Upper lobe of left lung (tissue), 6 donors: ENCODE measurements at regions not wholly inside any gene's neighbourhood (a gene's known extent, or its start where the extent isn't known, plus 50 kb on each side); places are given as distances from the start of the nearest gene placed in this dataset.

Experiments
- ATAC-seq, 2 donors: fragments of 200-7000 bp; cut with Tn5 transposase; one replicate each; pipeline ENCODE4 v1.9.1; 2022; ENCODE audit warnings: mild to moderate bottlenecking in 2 of 2, moderate library complexity in 2 of 2; ENCODE audit not compliant: low FRiP score in 2 of 2
- DNase-seq, 2 donors: peaks; one replicate each; pipeline ENCODE4 v3.0.0-alpha.2; 2019 to 2020
- H3K27ac ChIP-seq, 4 donors: fragments of 200-600 bp; sonication (generic); one replicate each; pipeline ENCODE4 v1.5.1; 2016 to 2019
- H3K27me3 ChIP-seq, 4 donors: fragments of 200-600 bp; sonication (generic); one replicate each; pipeline ENCODE4 v1.5.1; 2017 to 2019
- H3K36me3 ChIP-seq, 4 donors: fragments of 200-600 bp; sonication (generic); one replicate each; pipeline ENCODE4 v1.5.1; 2016 to 2019
- H3K4me1 ChIP-seq, 4 donors: fragments of 200-600 bp; sonication (generic); one replicate each; pipeline ENCODE4 v1.5.1; 2018 to 2019
- H3K4me3 ChIP-seq, 4 donors: fragments of 200-600 bp; sonication (generic); one replicate each; pipeline ENCODE4 v1.5.1; 2017 to 2019; ENCODE audit warnings: mild to moderate bottlenecking in 2 of 4, moderate library complexity in 1 of 4
- H3K9me3 ChIP-seq, 4 donors: fragments of 200-600 bp; sonication (generic); one replicate each; pipeline ENCODE4 v1.5.1; 2018 to 2019
- EP300 ChIP-seq, 4 donors: sonication (generic); formaldehyde crosslinking; IDR thresholded peaks; one replicate each; pipeline ENCODE4 v1.5.1; 2017; ENCODE audit warnings: antibody characterized with exemption in 4 of 4, control low read depth in 2 of 4
- POLR2A ChIP-seq, 4 donors: fragments of 450-650 bp; IDR thresholded peaks; one replicate each; pipeline ENCODE4 v1.5.1; 2016 to 2017; ENCODE audit warnings: antibody characterized with exemption in 4 of 4, mild to moderate bottlenecking in 2 of 4
- POLR2AphosphoS5 ChIP-seq, 2 donors: sonication (generic); formaldehyde crosslinking; IDR thresholded peaks; one replicate each; pipeline ENCODE4 v1.5.1; 2017; ENCODE audit warnings: antibody characterized with exemption in 2 of 2
- WGBS, 2 donors: methylation state at CpG; one replicate each; pipeline ENCODE4 v1.1.5; 2017 to 2018; 5-methylcytosine and 5-hydroxymethylcytosine counted together
- TF ChIP-seq, protein P1 (sequence below), 6 experiments: fragments of 450-650 bp in 4 of 6; fragments of 200-600 bp in 2 of 6; sonication (generic) in 2 of 6; IDR thresholded peaks; one replicate each; pipeline ENCODE4 v1.5.1; 2016 to 2019; ENCODE audit warnings: antibody characterized with exemption in 6 of 6
- donor health status: DM: no; HTN: no; CAD: no; lungs with moderate emphysema.
- donor health status: DM: no; HTN: yes; CAD: no; lungs with severe emphysema.

GRCh38 chr12:92340441-92341064, 194.9 kb upstream of the BTG1 start:
- ATAC-seq: no peak
- Histone ChIP-seq H3K4me1 (peaks cover 0 to 12% (median 3%) of the 10 kb centered on the region in 4 donors), H3K36me3 (no peaks in the 10 kb centered on the region), H3K9me3 (no peaks in the 10 kb centered on the region), H3K27ac (no peak overlapping the region), H3K4me3 (no peak overlapping the region), H3K27me3 (no peaks in the 10 kb centered on the region)
- DNase-seq: no peak
- TF ChIP-seq, protein P1, sequence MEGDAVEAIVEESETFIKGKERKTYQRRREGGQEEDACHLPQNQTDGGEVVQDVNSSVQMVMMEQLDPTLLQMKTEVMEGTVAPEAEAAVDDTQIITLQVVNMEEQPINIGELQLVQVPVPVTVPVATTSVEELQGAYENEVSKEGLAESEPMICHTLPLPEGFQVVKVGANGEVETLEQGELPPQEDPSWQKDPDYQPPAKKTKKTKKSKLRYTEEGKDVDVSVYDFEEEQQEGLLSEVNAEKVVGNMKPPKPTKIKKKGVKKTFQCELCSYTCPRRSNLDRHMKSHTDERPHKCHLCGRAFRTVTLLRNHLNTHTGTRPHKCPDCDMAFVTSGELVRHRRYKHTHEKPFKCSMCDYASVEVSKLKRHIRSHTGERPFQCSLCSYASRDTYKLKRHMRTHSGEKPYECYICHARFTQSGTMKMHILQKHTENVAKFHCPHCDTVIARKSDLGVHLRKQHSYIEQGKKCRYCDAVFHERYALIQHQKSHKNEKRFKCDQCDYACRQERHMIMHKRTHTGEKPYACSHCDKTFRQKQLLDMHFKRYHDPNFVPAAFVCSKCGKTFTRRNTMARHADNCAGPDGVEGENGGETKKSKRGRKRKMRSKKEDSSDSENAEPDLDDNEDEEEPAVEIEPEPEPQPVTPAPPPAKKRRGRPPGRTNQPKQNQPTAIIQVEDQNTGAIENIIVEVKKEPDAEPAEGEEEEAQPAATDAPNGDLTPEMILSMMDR (IDR thresholded peaks at IDR 0.05): no peak
- TF ChIP-seq POLR2A (IDR thresholded peaks at IDR 0.05) (no peak), POLR2AphosphoS5 (IDR thresholded peaks at IDR 0.05) (no peak), EP300 (IDR thresholded peaks at IDR 0.05) (no peak)
- 73 to 77% methylated on average over 6 of the region's 6 CpGs for WGBS, 2 donors

DNA sequence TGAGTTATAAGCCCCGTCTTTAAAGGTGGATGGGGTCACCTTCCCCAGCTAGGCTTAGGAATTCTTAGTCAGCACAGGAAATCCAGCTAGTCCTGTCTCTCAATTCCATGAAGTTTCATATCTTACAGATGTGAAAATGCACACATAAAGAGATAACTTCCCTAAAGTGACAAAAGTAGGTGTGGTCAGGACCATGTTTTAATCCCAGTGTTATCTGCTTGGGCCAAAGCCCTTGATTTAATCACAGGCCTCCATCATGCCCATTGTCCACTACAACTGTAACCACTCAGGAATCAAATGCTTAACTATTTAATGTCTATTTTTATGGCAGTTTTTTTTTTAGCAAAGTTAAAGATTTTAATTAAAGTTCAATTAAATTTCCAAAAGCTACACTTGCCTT, 194.4 kb upstream of the BTG1 start:
- DNase-seq (no peak), ATAC-seq (no peak)
- H3K27ac ChIP-seq: no peak overlapping the region
- H3K36me3 ChIP-seq: no peaks in the 10 kb centered on the region
- H3K9me3 ChIP-seq: no peaks in the 10 kb centered on the region
- TF ChIP-seq POLR2A (IDR thresholded peaks at IDR 0.05): no peak
- TF ChIP-seq, protein P1 (IDR thresholded peaks at IDR 0.05): no peak
- TF ChIP-seq POLR2AphosphoS5 (IDR thresholded peaks at IDR 0.05): no peak
- TF ChIP-seq EP300 (IDR thresholded peaks at IDR 0.05): no peak
- no peak overlapping the region for H3K4me3 ChIP-seq
- 90 to 94% methylated on average over 1 of the region's 1 CpG for WGBS, 2 donors
- H3K4me1 ChIP-seq: peaks cover 0 to 12% (median 3%) of the 10 kb centered on the region in 4 donors
- H3K27me3 ChIP-seq: no peaks in the 10 kb centered on the region

- no peak for TF ChIP-seq POLR2AphosphoS5 (IDR thresholded peaks at IDR 0.05)
- Histone ChIP-seq H3K27ac (no peak overlapping the region), H3K4me3 (no peak overlapping the region), H3K4me1 (peaks cover 0 to 12% (median 3%) of the 10 kb centered on the region in 4 donors), H3K9me3 (no peaks in the 10 kb centered on the region), H3K36me3 (no peaks in the 10 kb centered on the region), H3K27me3 (no peaks in the 10 kb centered on the region)
- DNase-seq (peak in 1 of 2 donors; percentile 3), ATAC-seq (no peak)
- WGBS, 2 donors: 96 to 97% methylated on average over 13 of the region's 13 CpGs
Measured at GRCh38 chr12:92339198-92339821, 193.7 kb upstream of the BTG1 start.

DNA sequence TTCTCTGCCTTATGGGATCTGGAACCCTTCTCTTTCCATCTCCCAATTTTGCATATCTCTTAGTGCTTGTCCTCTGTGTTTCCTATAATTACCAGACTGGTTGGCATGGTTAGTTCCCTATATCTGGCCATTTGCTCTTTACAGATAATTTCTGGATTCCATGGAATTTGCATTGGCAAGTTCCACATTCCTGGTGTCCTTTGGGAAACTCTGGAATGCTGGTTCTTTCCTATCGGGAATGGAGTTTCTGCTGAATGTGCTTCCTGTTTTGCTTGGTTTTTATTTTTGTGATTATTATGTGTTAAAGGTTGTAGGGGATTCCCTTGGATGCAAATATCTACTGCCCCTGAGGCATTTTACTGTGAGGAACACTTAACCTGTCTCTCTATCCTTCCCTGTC, 193.0 kb upstream of the BTG1 start:
- 72 to 73% methylated on average over 1 of the region's 1 CpG for WGBS, 2 donors
- no peak overlapping the region for H3K27ac ChIP-seq
- DNase-seq (no peak), ATAC-seq (no peak)
- no peaks in the 10 kb centered on the region for H3K36me3 ChIP-seq
- TF ChIP-seq EP300 (IDR thresholded peaks at IDR 0.05): no peak
- no peak overlapping the region for H3K4me3 ChIP-seq
- no peaks in the 10 kb centered on the region for H3K27me3 ChIP-seq
- H3K9me3 ChIP-seq: no peaks in the 10 kb centered on the region
- peaks cover 0 to 12% (median 3%) of the 10 kb centered on the region in 4 donors for H3K4me1 ChIP-seq

GRCh38 chr12:92338102-92338501, 192.5 kb upstream of the BTG1 start:
- WGBS, 2 donors: 91 to 94% methylated on average over 2 of the region's 2 CpGs
- TF ChIP-seq EP300 (IDR thresholded peaks at IDR 0.05) (no peak), POLR2A (IDR thresholded peaks at IDR 0.05) (no peak), POLR2AphosphoS5 (IDR thresholded peaks at IDR 0.05) (no peak)
- TF ChIP-seq, protein P1 (IDR thresholded peaks at IDR 0.05): no peak
- DNase-seq (no peak), ATAC-seq (no peak)
- Histone ChIP-seq H3K4me3 (no peak overlapping the region), H3K9me3 (no peaks in the 10 kb centered on the region), H3K27me3 (no peaks in the 10 kb centered on the region), H3K27ac (no peak overlapping the region), H3K4me1 (peaks cover 0 to 12% (median 3%) of the 10 kb centered on the region in 4 donors), H3K36me3 (no peaks in the 10 kb centered on the region)

DNA sequence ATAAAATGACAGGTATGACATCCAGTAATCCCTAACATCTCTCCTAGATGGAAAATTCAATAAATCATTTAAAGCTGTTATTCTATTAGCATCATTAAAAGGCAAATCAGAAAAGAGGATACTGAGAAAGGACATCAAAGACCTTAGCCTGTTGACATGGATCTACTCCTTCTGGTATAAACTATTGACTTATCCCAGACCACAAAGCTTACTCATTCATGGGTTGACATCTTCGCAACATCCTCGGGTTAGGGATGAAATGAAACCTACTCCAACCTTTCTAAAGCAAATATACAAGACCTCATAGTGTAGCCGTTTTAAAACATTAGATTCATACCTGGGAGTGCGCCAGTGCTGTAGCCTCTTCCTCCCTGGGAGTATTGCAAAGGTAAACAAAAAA, 191.5 kb upstream of the BTG1 start:
- no peak for DNase-seq
- Histone ChIP-seq H3K36me3 (no peaks in the 10 kb centered on the region), H3K27ac (no peak overlapping the region), H3K4me3 (no peak overlapping the region), H3K9me3 (no peaks in the 10 kb centered on the region), H3K27me3 (no peaks in the 10 kb centered on the region), H3K4me1 (peaks cover 0 to 12% (median 3%) of the 10 kb centered on the region in 4 donors)
- no peak for ATAC-seq
- TF ChIP-seq, protein P1 (IDR thresholded peaks at IDR 0.05): no peak
- 70 to 82% methylated on average over 4 of the region's 4 CpGs for WGBS, 2 donors
